Activated gamma-delta T cell (primary cell): ENCODE measurements at regions not wholly inside any gene's neighbourhood (a gene's known extent, or its start where the extent isn't known, plus 50 kb on each side); places are given as distances from the start of the nearest gene placed in this dataset.
"Not testable (repeated sequence)": the region's sequence is repeated elsewhere in the genome, so short reads cannot be mapped to it uniquely, and the experiment has no call there.

Experiments used
- DNase-seq: peaks from one replicate; lab custom pipeline; 2025; lab: John Stamatoyannopoulos, UW

DNA sequence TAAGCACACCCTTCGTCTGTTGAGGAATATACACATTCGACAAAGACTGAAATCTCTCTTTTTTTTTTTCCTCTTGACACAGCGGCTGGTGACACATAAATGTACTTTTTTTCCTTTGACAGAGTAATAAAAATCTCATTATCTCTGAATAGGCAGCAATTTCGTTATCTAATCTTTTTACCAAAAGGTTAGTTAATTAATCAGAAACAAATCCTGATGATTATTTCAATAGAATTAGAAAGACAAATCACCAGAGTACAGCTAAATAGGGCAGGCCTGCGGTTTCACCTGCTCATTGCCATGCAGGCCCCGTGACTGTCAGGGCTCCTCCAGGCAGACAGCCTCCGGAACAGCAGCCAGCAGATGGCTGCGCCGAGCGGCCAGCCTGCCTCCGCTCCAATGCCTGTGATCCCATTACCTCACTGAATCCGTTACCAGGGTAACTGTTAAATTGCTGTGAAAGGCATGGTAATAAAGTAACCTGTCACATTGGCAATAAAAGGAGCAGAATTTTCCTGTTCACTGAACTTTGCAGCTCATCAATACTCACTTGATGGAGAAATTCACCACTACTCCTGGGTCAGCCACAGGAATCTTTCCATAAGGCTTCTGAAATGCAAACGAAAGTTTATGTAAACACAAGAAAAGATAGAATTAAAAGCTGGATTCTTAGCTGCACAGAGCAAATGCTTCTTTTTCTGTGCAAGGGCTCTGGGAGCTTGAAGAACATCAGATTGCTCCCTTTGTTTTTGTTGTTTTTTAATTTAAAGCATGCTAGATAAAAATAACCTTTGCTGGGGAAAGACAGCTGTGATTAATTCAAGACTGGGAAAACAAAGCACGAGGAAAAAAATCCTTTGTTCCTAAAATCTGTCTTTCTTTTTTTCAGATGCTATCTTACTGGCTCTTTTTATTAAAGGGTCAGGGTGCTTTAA lies 666.4 kb upstream of the ZNF608 start:
- no peak for DNase-seq

DNA sequence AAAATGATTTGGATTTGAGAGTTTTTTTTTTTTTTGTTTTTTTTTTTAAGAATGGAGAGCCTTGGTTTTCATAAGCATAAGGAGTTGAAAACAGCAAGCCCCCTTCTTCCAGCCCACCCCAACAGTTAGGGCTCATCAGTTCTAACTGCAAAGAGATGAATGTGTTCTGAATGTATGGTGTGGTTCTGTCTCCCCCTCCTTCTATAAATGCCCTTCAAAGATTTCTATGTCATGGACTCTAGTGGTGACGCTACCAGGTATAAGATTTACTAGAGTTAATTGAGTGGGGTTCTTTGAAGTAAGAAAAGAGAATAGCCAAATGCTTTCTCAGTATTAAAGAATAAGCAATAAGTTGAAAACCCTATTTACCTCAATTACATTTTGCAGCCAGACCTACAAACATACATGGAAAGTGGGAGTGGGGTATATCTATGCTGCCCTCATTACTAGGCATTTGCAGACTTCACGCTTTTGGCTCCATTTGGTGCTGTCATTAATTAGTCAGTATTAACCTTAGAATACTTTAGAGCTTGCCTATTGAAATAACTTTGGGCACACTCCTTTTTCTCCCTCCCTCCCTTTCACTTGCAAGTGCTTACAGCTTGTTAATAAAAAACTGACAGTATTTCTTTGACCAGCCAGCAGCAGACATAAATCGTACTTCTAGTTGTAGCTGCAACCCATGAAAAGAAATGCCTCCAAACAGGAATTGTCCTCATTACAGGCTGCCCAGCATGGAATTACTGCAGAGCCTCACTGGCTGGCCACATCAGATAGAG lies 667.2 kb upstream of the ZNF608 start:
- DNase-seq = no peak

DNA sequence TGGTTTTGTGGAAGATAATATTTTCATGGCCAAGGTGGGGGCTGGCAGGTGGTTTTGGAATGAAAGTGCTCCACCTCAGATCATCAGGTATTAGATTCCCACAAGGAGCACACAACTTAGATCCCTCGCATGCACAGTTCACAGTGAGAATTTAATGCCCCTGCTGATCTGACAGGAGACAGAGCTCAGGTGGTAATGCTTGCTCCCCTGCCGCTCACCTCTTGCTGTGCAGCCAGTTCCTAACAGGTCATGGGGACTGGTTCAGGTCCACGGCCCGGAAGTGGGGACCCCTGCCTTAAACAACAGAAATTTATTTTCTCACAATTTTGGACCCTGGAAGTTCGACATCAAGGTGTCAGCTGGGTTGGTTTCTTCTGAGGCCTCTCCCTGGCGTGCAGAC lies 668.7 kb upstream of the ZNF608 start:
- DNase-seq = no peak

DNA sequence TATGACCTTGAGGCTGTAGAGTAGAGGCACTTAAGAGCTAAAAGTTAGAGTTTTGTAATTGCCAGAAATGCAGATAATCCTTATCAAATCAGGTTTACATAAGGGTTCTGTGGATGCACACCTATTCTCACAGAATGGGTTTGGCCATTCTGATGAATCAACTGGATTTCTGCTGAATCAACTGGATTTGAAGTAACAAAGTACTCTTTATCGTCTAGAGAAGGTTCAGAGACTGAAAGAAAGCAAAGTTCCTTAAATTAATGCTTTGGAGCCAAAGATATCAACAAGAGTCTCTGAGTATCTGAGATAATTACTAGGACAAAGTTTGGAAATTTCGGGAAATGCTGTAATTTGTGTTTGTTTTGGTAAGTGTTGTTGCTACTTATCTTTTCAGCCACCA lies 669.6 kb upstream of the ZNF608 start:
- DNase-seq = no peak

DNA sequence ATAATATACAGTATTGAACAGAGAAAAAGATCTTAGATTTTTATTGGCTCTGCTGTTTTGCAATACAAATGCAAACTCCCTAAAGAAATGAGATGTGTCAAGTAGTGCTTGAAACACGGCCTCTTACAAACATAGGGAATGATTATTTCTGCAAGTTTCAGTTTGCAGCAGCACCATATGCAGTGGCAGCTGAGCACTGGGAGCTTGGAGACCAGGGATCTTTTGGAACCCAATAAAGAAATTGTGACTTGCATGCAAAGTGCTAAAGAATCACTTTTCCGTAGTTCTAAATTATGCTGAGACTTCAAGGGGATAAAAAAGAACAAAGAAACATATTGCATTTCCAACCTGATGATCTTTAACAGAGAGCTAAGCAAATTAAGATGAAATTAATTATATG lies 674.6 kb upstream of the ZNF608 start:
- no peak for DNase-seq

DNA sequence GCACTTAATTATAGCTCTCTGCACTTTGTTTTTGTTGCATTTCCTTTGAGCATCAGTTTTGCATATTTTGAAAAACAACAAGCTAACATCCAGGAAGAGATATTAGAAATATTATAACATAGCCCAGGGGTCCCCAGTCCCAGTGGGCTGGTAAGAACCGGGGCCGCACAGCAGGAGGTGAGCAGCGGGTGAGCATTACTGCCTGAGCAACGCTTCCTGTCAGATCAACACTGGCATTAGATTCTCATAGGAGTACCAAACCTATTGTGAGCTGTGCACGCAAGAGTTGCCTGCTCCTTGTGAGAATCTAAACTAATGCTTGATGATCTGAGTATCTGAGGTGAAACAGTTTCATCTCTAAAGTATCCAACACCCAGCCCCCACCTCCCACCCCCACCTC lies 675.9 kb upstream of the ZNF608 start:
- DNase-seq = no peak

DNA sequence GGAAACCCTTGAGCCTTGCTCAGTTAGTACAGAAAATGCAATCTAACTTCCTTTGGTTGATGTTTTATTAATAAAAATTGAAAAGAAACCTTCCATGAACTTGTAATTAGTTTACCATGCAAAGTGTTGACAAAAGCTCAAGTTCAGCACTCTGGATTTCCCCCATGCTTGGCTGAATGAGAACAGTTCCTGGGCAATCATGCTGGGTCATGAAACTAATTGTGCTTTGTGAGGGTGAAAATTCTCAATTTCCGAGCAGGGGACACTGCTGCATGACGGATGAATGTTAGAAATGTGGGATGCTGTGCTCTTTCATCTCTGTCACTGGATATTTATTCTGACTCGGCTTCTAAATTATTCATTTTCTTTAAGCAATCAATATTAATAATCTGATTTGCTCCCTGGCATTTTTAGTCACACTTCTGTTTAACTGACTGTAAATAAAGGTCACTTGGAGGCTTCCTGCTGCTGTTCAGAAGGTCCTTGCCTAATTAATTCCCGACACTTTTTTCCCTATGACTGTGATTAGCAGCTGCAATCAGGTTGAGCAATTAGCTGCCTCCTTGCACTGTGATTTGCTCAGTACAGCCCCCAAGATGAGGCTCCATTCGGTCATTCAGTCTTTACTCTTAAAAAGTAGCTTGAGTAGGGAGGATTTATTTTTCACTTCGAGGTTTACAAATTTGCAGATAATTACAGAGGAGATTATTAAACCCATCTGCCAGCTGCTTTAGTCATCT lies 678.1 kb upstream of the ZNF608 start:
- DNase-seq = no peak

DNA sequence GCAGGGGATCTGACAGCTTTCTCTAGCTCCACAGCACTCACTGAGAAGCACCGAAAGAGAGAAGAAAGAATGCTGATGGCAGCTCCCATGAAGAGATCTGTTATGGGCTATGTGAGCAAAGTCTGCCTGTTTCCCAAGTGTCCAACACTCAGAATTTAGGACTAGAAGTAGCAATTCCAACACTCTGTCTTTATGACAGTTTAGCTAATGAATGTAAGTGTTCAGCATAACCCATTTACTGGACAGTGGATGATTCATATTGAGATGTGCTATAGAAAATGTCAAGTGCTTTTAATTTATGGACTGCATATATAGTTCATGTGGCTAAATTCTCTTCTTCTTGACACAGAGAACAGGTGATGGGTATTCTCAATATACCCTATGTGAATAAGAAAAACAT lies 683.1 kb upstream of the ZNF608 start:
- DNase-seq = no peak

DNA sequence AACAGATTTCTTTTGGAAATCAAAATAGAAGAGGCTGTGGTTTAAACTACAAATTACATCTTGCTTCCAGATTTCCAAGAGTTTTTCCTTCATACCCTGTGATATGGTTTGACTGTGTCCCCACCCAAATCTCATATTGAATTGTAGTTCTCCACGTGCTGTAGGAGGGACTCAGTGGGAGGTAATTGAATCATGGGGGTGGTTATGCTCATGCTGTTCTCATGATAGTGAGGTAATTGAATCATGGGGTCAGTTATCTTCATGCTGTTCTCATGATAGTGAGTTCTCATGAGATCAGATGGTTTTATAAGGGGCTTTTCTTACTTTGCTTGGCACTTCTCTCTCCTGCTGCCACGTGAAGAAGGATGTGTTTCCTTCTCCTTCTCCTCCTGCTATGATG lies 687.0 kb upstream of the ZNF608 start:
- no peak for DNase-seq

DNA sequence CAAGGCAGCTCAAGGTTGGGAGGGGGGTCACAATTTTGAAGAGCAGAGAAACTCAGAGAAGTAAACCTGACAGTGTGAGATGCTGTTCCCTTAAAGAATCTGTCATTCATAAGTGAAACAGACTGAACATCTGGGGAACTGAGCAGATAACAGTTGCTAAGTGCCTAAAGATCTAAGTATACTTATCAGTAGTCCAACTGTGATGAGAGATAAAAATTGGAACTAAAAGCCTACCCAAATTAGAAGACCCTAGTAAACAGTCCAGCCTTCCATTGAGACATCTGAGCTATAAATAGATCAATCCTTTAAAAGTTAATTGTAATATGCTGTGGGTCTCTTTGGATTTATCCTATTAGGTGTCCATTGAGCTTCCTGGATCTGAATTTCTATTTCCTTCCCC lies 692.8 kb upstream of the ZNF608 start:
- no peak for DNase-seq

DNA sequence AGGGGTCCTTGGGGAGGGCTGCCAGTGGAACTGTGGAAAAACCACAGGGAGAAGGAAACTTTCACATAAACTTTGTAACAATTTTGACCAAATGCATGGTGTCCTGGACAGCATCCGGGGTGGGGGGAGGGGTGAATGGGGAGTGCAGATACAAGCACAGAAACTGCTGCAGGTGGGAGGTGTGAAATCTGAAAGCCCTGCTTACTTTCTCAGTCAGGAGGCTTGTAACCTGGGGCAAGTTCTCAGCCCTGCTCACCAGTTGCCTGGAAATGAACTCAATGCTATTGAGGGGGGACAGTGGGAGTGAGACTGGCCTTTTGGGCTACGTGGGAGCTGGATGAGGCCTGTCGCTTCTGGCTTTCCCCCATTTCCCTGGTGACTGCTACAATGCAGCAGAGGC lies 694.5 kb upstream of the ZNF608 start:
- DNase-seq = no peak

DNA sequence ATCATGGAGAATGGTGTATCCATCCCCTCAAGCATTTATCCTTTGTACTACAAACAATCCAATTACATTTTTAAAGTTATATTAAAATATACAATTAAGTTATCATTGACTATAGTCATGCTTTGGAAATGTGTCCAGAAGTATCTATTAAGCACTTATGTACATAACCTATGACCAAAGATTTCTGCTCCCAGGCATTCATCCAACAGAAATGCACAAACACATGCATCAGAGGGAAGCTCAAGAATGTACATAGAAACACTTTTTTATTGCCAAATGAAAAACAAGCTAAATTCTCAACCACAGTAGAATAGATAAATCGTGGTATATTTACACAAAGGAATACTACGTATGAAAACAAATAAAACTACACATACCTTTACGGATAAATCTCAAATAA lies 700.5 kb upstream of the ZNF608 start:
- no peak for DNase-seq

DNA sequence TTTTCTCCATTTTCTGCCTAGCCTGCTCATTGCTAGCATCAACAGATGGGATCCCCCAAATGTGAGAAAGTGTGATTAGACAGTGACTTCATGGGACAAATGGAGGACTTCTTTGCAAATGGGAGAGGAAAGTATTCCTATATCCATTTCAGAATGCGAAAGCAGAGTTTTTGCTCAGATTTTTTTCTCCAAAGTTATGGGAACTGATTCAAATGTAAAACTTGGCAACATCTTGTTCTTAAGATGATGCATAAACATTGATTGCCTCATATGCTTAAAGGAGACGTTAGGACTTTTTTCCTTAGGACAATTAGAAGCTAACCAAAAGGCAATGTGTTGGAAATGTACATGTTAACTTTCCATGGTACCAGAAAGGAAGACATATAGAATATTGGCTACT lies 704.3 kb upstream of the ZNF608 start:
- no peak for DNase-seq

DNA sequence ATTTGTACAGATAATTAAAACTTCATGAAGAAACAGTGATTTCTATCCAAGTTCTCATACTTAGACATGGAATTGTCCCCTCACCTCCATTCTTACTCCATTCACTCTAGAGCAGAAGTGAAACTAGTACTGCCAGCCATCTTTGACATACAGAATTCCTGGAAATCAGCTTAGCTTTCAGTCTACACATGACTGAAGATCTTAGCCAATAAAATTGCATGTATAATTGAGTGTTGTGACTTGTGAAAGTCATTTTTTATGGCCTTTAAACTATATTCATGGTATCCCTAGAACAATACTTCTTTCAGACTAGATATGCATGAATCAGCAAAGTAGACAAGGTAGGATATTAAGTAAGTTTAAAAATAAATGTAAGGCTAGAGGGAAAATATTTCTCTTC lies 705.2 kb upstream of the ZNF608 start:
- DNase-seq = no peak

DNA sequence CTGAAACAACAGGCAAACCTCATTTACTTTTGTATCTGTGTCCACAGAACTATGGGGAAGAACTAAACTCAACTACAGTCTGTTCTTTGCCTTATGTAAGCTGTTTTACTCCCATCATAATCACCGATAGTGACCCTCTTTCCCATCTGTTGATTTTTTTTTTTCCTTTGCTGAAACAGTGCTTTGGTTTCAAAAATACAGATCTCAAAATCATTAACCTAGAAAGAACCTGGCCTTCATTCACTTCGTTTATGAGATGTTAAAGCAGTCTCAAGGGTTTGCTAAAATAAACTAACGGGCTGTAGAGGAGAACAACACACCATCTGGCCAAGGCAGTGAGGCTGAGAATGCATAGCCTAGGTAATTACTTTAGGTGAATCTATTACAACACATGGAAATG lies 706.6 kb upstream of the ZNF608 start:
- DNase-seq = no peak

DNA sequence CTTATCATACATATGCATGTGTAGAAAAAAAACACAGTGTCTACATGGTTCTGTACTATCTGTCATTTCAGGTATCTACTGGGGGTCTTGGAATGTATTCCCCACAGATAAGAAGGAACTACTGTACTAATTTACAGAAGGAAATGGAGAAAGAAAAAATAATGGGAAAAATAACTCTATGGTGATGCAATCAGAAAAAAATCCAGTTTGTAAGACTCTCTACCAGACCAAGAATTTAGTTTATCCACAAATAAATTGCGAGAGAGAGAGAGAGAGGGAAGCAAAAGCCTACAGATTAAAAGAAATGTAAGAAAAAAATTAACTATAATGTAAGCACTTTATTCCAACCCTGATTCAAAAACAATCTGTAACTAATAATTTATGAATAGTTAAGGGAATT lies 708.6 kb upstream of the ZNF608 start:
- no peak for DNase-seq

DNA sequence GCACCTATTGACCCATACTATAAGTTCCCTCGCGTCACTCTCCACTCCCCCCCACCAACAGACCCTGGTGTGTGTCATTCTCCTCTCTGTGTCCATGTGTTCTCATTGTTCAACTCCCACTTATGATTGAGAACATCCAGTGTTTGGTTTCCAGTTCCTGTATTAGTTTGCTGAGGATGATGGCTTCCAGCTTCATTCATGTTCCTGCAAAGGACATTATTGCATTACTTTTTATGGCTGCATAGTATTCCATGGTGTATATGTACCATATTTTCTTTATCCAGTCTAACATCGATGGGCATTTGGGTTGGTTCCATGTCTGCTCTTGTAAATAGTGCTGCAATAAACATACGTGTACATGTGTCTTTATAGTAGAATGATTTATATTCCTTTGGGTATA lies 709.6 kb upstream of the ZNF608 start:
- not testable (repeated sequence) for DNase-seq

DNA sequence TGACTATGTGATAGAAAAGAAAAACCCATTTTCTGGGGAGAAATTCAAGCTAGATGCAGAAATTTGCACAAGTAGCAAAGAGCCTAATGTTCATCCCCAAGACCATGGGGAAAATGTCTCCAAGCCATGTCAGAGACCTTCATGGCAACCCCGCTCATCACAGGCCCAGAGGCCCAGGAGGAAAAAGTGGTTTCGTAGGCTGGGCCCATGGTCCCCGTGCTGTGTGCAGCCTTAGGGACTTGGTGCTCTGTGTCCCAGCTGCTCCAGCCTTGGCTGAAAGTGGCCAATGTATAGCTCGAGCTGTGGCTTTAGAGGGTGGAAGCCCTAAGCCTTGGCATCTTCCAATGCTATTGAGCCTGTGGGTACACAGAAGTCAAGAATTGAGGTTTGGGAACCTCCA lies 711.2 kb upstream of the ZNF608 start:
- no peak for DNase-seq

DNA sequence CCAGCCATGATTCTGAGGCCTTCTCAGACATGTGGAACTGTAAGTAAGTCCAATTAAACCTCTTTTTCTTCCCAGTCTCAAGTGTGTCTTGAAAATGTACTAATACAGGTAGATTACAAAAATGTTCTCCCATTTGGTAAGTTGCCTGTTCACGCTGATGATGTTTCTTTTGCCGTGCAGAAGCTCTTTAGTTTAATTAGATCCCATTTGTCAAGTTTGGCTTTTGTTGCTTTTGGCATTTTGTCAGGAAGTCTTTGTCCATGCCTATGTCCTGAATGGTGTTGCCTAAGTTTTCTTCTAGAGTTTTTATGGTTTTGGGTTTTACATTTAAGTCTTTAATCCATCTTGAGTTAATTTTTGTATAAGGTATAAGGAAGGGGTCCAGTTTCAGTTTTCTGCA lies 712.5 kb upstream of the ZNF608 start:
- not testable (repeated sequence) for DNase-seq

DNA sequence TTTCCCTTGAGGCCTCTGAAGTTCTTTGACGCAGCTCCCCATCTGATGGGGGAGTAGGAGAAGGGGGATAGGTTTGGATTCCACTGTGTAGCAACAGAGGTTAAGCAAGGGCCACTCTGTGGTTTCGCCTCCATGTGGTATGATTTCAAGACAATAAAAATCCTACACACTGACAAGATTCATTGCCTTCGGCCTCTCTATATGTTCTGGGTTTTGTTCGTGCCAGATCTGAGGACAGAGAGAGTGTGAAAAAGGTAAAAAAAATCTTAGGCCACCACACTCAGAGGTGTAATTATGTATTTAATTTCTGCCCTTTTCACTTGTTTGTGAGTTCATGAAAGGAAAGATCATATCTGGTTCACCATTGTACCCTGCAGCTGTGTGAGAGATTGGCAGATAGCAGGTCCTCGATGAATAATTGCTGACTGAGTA lies 715.2 kb upstream of the ZNF608 start:
- no peak for DNase-seq

DNA sequence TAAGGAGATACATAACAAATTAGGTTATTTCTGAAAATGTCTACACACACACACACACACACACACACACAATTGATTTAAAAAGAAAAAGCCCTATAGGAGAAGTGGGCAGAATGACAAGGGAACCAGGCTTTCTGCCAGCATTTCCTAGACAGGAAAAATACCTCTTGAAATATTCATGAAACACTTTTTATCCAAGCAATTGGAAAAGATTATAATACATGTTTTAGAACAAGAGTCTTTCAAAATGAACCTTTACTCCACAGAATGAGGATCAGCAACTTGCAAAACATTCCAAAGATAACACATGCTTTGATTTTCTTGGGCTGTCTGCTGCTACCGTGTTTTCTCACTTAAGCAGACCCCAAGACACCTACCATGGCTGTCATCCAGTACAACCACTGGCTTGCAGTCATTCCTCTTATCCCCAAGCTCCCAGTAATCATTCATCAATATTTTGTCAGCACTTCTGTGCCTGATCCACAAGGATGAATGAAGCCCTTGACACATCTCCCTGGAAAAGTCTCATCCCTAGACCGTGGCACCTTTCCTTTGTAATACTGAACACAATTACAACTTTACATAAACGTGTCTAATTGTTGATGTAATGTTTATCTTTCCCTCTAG lies 717.1 kb upstream of the ZNF608 start:
- DNase-seq = no peak

DNA sequence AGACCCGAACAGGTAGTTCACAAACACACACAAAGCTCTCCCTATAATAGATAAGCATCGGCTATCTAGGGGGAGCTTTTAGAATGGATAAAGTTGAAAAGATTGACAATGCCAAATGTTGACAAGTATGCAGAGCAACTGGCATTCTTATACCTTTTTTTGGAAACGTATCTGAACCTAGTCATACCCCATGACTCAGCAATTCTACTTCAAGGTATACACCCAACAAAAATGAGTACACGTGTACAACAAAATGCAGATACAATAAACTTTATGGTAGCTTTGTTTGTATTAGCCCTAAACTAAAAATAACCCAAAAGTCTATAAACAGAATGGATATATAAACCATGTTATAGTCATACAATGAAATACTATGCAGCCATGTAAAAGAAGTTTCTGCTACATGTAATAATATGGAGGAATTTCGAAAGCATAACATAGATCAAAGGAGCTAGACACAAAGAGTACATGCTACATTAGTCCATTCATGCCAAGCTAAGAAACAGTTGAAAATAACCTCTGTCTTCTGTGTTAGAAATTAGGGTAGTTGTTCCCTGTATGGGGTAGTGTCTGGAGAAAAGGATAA lies 718.5 kb upstream of the ZNF608 start:
- DNase-seq = no peak
